Prostate gland (tissue), 2 donors: ENCODE measurements at regions not wholly inside any gene's neighbourhood (a gene's known extent, or its start where the extent isn't known, plus 50 kb on each side); places are given as distances from the start of the nearest gene placed in this dataset.

Source experiments
- CTCF ChIP-seq, 4 experiments: fragments of 200-600 bp in 2 of 4; fragments of 450-650 bp in 2 of 4; sonication (generic) in 2 of 4; IDR thresholded peaks; 1 replicate in 3 of 4; 2 replicates in 1 of 4; pipeline ENCODE4 v1.5.1; 2016 to 2019; ENCODE audit warnings: antibody characterized with exemption in 4 of 4, mild to moderate bottlenecking in 2 of 4, moderate library complexity in 2 of 4
- POLR2A ChIP-seq: fragments of 450-650 bp; IDR thresholded peaks from one replicate; pipeline ENCODE4 v1.6.1; 2016; ENCODE audit warnings: antibody characterized with exemption, mild to moderate bottlenecking

- no peak for TF ChIP-seq POLR2A
- TF ChIP-seq CTCF (IDR thresholded peaks at IDR 0.05): no peak
Measured at GRCh38 chr21:28207436-28208173, 785.1 kb downstream of the LTN1 start.
